ENCODE measurements at regions not wholly inside any gene's neighbourhood (a gene's known extent, or its start where the extent isn't known, plus 50 kb on each side); places are given as distances from the start of the nearest gene placed in this dataset.

DNA sequence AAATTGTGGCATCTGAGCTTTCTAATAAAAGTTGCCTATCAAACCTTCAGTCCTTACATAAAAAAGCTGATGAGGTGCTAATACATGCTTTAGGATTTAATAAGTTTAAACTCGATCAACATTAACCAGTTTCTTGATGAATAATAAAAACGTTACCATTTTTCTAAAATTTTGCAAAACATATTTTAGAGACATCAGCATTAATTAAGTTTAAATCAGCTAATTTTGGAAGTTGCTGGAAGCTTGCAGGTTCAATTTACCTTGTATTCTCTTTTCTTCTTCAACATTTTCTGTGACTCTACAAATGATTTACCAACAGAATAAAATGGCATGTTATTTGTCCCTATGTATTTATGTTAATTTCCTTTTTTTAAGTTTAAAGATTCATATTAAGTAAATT, 365.3 kb upstream of the OPRM1 start (continued):
- TF ChIP-seq, protein P1, sequence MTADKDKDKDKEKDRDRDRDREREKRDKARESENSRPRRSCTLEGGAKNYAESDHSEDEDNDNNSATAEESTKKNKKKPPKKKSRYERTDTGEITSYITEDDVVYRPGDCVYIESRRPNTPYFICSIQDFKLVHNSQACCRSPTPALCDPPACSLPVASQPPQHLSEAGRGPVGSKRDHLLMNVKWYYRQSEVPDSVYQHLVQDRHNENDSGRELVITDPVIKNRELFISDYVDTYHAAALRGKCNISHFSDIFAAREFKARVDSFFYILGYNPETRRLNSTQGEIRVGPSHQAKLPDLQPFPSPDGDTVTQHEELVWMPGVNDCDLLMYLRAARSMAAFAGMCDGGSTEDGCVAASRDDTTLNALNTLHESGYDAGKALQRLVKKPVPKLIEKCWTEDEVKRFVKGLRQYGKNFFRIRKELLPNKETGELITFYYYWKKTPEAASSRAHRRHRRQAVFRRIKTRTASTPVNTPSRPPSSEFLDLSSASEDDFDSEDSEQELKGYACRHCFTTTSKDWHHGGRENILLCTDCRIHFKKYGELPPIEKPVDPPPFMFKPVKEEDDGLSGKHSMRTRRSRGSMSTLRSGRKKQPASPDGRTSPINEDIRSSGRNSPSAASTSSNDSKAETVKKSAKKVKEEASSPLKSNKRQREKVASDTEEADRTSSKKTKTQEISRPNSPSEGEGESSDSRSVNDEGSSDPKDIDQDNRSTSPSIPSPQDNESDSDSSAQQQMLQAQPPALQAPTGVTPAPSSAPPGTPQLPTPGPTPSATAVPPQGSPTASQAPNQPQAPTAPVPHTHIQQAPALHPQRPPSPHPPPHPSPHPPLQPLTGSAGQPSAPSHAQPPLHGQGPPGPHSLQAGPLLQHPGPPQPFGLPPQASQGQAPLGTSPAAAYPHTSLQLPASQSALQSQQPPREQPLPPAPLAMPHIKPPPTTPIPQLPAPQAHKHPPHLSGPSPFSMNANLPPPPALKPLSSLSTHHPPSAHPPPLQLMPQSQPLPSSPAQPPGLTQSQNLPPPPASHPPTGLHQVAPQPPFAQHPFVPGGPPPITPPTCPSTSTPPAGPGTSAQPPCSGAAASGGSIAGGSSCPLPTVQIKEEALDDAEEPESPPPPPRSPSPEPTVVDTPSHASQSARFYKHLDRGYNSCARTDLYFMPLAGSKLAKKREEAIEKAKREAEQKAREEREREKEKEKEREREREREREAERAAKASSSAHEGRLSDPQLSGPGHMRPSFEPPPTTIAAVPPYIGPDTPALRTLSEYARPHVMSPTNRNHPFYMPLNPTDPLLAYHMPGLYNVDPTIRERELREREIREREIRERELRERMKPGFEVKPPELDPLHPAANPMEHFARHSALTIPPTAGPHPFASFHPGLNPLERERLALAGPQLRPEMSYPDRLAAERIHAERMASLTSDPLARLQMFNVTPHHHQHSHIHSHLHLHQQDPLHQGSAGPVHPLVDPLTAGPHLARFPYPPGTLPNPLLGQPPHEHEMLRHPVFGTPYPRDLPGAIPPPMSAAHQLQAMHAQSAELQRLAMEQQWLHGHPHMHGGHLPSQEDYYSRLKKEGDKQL (CRISPR knock-in tag; IDR thresholded peaks at IDR 0.05; ENCODE audit: borderline replicate concordance) = no peak
- TF ChIP-seq FUS (optimal IDR thresholded peaks at IDR 0.05; ENCODE audit: low read depth, low read length) (no peak), CTCF (IDR thresholded peaks at IDR 0.05 in 2 of 3, conservative IDR thresholded peaks at IDR 0.05 in 1 of 3; ENCODE audit: insufficient read depth in 2 of 3, low read depth in 1 of 3, low read length in 3 of 3) (no peak), SMARCB1 (IDR thresholded peaks at IDR 0.05; ENCODE audit: insufficient read length, low read depth) (no peak), TARDBP (IDR thresholded peaks at IDR 0.05) (no peak), KDM1A (IDR thresholded peaks at IDR 0.05) (no peak), CREB3 (tag; conservative IDR thresholded peaks at IDR 0.05; ENCODE audit: low read depth) (no peak)
